OCI-LY3 (cell line): ENCODE measurements at regions not wholly inside any gene's neighbourhood (a gene's known extent, or its start where the extent isn't known, plus 50 kb on each side); places are given as distances from the start of the nearest gene placed in this dataset.

Experiments
- H2AFZ ChIP-seq: fragments of 200-600, 300-600 bp; shearing (Covaris generic); 2 replicates; pipeline ENCODE4 v1.6.0; 2014; ENCODE audit warnings: antibody characterized with exemption, low read depth, low read length
- H3K27ac ChIP-seq: fragments of 200-600, 300-600 bp; sonication (generic); 2 replicates; pipeline ENCODE4 v1.5.1; 2014; ENCODE audit warnings: mild to moderate bottlenecking, low read length, moderate library complexity, mixed read lengths
- H3K27me3 ChIP-seq: fragments of 200-600, 300-600 bp; sonication (generic); 2 replicates; pipeline ENCODE4 v1.6.1; 2014; ENCODE audit warnings: low read depth, low read length, mixed read lengths
- H3K36me3 ChIP-seq: fragments of 200-600, 300-600 bp; sonication (generic); replicated peaks from 2 replicates; pipeline ENCODE3; 2014; ENCODE audit warnings: low read depth, low read length, mixed read lengths
- H3K4me1 ChIP-seq: fragments of 300-600, 200-600 bp; sonication (generic); 2 replicates; pipeline ENCODE4 v1.6.1; 2014; ENCODE audit warnings: low read length, mixed read lengths
- H3K4me2 ChIP-seq: fragments of 200-600, 300-600 bp; sonication (generic); 2 replicates; pipeline ENCODE4 v1.6.1; 2014; ENCODE audit warnings: low read length, mixed read lengths
- H3K4me3 ChIP-seq: fragments of 300-600, 200-600 bp; sonication (generic); 2 replicates; pipeline ENCODE4 v1.5.1; 2014; ENCODE audit warnings: antibody characterized with exemption, mild to moderate bottlenecking, low read length, moderate library complexity
- H3K79me2 ChIP-seq: fragments of 300-600, 200-600 bp; shearing (Covaris generic); 2 replicates; pipeline ENCODE4 v1.6.1; 2014; ENCODE audit warnings: mild to moderate bottlenecking, low read length, mixed read lengths
- H3K9ac ChIP-seq: fragments of 300-600, 200-600 bp; shearing (Covaris generic); 2 replicates; pipeline ENCODE4 v1.6.0; 2014; ENCODE audit warnings: mild to moderate bottlenecking, low read length, moderate library complexity
- H3K9me3 ChIP-seq: fragments of 200-600, 300-600 bp; shearing (Covaris generic); 2 replicates; pipeline ENCODE4 v1.6.1; 2014; ENCODE audit warnings: low read length, mixed read lengths; ENCODE audit not compliant: insufficient read depth
- H4K20me1 ChIP-seq: fragments of 200-600, 300-600 bp; sonication (generic); 2 replicates; pipeline ENCODE4 v1.6.1; 2016; ENCODE audit warnings: low read length, mixed read lengths; ENCODE audit not compliant: insufficient read depth
- EZH2phosphoT487 ChIP-seq: fragments of 200-600 bp; shearing (Covaris generic); IDR thresholded peaks from 2 replicates; pipeline ENCODE4 v1.6.1; 2018; ENCODE audit warnings: antibody characterized with exemption, mixed run types, low read depth
- TF ChIP-seq, protein P1 (sequence below): fragments of 200-600, 300-600 bp; sonication (generic); IDR thresholded peaks from 2 replicates; pipeline ENCODE4 v1.5.1; 2014; ENCODE audit warnings: antibody characterized with exemption, low read length, low read depth

DNA sequence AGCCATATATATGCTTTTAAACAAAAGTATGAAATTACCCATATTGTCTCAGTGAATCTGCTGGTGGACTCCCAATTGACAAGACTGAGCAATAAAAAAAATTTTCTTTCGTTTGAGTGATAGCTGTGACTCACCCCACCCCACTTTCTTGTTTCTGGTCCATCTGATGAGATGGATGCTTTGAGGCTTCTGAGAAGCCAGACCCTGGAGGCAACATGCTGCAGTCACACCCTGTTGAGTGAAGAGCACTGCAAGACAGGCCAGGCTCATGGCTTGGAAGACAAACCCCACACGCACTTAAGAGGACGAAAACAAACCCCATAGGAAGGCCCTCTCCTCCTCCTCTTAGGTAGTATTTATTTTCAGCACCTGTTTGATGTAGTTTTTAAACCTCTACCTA lies 276.0 kb upstream of the TTC14 start:
- H3K9ac ChIP-seq, result no peak overlapping the region
- H4K20me1 ChIP-seq, result no peaks in the 10 kb centered on the region
- H3K36me3 ChIP-seq, result no peaks in the 10 kb centered on the region
- no peaks in the 10 kb centered on the region for H3K79me2 ChIP-seq
- H3K4me1 ChIP-seq, result peaks cover 23% of the 10 kb centered on the region
- no peak overlapping the region for H2AFZ ChIP-seq
- no peaks in the 10 kb centered on the region for H3K9me3 ChIP-seq
- no peak overlapping the region for H3K4me3 ChIP-seq
- H3K27me3 ChIP-seq, result no peaks in the 10 kb centered on the region
- no peak overlapping the region for H3K27ac ChIP-seq
- TF ChIP-seq, protein P1, sequence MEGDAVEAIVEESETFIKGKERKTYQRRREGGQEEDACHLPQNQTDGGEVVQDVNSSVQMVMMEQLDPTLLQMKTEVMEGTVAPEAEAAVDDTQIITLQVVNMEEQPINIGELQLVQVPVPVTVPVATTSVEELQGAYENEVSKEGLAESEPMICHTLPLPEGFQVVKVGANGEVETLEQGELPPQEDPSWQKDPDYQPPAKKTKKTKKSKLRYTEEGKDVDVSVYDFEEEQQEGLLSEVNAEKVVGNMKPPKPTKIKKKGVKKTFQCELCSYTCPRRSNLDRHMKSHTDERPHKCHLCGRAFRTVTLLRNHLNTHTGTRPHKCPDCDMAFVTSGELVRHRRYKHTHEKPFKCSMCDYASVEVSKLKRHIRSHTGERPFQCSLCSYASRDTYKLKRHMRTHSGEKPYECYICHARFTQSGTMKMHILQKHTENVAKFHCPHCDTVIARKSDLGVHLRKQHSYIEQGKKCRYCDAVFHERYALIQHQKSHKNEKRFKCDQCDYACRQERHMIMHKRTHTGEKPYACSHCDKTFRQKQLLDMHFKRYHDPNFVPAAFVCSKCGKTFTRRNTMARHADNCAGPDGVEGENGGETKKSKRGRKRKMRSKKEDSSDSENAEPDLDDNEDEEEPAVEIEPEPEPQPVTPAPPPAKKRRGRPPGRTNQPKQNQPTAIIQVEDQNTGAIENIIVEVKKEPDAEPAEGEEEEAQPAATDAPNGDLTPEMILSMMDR, result no peak
- no peak for TF ChIP-seq EZH2phosphoT487
- H3K4me2 ChIP-seq, result no peak overlapping the region

DNA sequence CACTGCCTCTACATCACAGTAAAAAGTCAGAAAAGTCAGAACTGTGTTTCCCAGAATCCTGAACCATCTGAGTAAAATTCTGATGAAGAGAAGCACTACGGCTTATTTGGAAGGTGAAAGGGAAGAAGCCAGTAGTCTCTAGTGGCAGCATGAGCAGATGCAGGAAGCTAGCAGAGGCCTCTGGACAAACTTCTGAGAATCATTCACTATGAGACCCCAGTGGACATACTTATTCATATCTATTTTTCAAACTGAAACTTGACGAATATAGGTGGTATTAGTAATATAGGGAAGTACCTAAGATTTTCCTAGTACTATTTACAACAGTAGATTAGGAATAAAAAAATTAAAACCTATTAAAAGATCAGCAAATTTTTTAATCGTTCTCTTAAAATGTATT lies 272.8 kb upstream of the TTC14 start:
- no peak overlapping the region for H2AFZ ChIP-seq
- H3K4me1 ChIP-seq, result peaks cover 31% of the 10 kb centered on the region
- no peaks in the 10 kb centered on the region for H3K79me2 ChIP-seq
- no peak overlapping the region for H3K27ac ChIP-seq
- H3K4me3 ChIP-seq, result no peak overlapping the region
- H4K20me1 ChIP-seq, result no peaks in the 10 kb centered on the region
- H3K9me3 ChIP-seq, result no peaks in the 10 kb centered on the region
- H3K27me3 ChIP-seq, result no peaks in the 10 kb centered on the region
- TF ChIP-seq, protein P1, result peak; percentile 17; the same call in 1 of the 2 replicates
- no peak for TF ChIP-seq EZH2phosphoT487
- H3K4me2 ChIP-seq, result peak overlapping the region; percentile 28
- no peak overlapping the region for H3K9ac ChIP-seq
- H3K36me3 ChIP-seq, result no peaks in the 10 kb centered on the region

DNA sequence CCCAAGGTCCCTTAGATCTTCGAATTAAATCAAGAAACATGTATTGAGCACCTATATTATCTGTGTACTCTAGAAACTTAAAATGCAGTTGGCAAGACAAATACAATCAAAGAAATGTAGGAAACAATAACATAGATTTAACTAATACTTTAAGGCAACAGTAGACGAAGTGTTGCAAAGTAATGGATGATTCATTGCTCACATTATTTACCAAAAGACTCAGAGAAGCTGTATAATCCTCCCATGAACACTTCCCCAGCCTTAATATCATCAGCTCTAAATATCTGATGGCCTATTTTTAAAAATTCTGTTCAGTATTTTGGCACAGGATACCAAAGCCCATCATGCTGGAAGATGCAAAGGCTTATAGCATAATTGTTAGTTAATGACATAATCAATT lies 272.1 kb upstream of the TTC14 start:
- Histone ChIP-seq H3K27me3 (no peaks in the 10 kb centered on the region), H3K27ac (no peak overlapping the region), H3K4me3 (no peak overlapping the region), H3K4me2 (no peak overlapping the region; the same call in 1 of the 2 replicates), H3K9ac (no peak overlapping the region), H3K4me1 (peaks cover 31% of the 10 kb centered on the region), H3K79me2 (no peaks in the 10 kb centered on the region), H2AFZ (no peak overlapping the region), H3K36me3 (no peaks in the 10 kb centered on the region), H4K20me1 (no peaks in the 10 kb centered on the region), H3K9me3 (no peaks in the 10 kb centered on the region)
- no peak for TF ChIP-seq EZH2phosphoT487
- TF ChIP-seq, protein P1, result no peak

DNA sequence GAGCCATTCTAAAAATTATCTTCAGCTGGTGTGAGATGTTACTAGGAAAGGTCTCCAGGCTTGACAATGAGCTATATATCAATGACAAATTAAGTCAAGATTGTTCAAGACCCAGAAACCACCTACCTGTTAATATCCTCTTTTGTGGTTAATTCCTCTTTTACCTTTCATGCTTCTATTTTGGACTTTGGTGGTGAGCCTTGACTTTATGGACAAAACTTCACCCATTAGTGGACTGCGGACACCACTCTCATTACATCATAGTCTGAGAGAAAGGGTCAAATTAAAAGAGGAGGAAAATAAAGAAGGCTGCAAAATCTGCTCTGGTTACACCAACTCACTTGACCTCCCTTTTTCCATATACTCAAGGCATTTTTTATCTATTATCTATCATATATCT lies 271.5 kb upstream of the TTC14 start:
- TF ChIP-seq, protein P1, result no peak
- TF ChIP-seq EZH2phosphoT487, result no peak

More for the DNA sequence above, 271.5 kb upstream of the TTC14 start:
- no peak overlapping the region for H3K4me3 ChIP-seq
- no peaks in the 10 kb centered on the region for H3K79me2 ChIP-seq
- no peaks in the 10 kb centered on the region for H4K20me1 ChIP-seq
- H3K27me3 ChIP-seq, result no peaks in the 10 kb centered on the region
- H3K4me1 ChIP-seq, result peaks cover 31% of the 10 kb centered on the region
- H3K27ac ChIP-seq, result no peak overlapping the region
- H3K9ac ChIP-seq, result no peak overlapping the region
- H3K36me3 ChIP-seq, result no peaks in the 10 kb centered on the region
- H3K9me3 ChIP-seq, result no peaks in the 10 kb centered on the region
- no peak overlapping the region for H3K4me2 ChIP-seq
- H2AFZ ChIP-seq, result no peak overlapping the region
